Eye (tissue), 1 donor: ENCODE measurements at regions not wholly inside any gene's neighbourhood (a gene's known extent, or its start where the extent isn't known, plus 50 kb on each side); places are given as distances from the start of the nearest gene placed in this dataset.
A peak's percentile ranks its signal among the peaks of the same experiment; 100 is the strongest.

Source experiments
- DNase-seq: peaks from one replicate; pipeline ENCODE4 v3.0.0-alpha.2; 2015

DNA sequence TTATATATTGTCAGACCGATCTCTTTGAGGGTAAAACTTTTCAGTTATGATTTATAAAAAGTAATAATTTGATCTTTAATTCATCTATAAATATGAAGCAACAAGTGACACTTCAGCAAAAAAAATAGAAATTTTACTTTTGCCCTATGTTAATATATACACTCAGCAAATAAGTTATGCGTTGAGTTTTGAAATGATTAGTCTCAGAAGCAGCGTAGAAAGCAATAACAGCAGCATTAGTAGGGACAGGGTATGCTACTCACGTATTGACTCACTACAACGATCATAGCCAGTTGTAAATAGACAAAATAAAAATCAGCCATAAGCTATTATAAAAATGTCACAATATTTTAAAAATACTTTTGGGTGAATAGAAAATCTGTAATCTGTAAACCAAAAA is 1229.2 kb downstream of the ADGRL3 start:
- no peak for DNase-seq

DNA sequence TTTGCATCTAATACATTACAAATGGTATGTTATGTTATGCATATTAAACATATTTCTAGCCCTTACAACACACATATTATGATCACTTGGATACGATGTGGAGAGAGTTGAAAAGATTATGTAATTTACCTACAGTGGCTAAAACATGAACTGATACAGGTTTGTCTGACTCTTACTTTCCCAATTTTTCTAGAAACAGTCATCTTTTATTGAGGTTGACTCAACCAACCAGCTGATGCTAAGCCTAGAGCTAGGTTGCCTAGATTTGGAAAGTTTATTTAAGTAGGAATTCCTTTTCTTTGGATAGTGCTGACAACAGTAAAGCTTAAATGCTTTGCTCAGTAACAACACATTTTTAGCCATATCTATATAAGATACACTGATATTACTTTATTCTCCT is 1215.1 kb downstream of the ADGRL3 start:
- no peak for DNase-seq

DNA sequence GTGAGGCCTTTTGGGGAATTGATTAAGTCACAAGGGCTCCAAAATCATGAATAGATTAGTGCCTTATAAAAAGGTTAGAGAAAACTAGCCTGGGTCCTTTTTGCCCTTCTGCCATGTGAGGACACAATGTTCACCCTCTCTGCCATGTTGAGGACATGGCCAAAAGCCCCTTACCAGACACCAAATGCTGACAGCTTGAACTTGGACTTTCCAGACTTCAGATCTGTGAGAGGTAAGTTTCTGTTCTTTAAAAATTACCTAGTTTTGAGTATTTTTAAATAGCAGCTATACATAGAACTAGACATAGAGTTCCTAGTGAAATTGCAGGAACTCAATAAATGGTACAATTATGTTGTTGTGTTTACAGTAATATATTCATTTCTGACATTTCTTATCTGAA is 1214.4 kb downstream of the ADGRL3 start:
- DNase-seq, result no peak

DNA sequence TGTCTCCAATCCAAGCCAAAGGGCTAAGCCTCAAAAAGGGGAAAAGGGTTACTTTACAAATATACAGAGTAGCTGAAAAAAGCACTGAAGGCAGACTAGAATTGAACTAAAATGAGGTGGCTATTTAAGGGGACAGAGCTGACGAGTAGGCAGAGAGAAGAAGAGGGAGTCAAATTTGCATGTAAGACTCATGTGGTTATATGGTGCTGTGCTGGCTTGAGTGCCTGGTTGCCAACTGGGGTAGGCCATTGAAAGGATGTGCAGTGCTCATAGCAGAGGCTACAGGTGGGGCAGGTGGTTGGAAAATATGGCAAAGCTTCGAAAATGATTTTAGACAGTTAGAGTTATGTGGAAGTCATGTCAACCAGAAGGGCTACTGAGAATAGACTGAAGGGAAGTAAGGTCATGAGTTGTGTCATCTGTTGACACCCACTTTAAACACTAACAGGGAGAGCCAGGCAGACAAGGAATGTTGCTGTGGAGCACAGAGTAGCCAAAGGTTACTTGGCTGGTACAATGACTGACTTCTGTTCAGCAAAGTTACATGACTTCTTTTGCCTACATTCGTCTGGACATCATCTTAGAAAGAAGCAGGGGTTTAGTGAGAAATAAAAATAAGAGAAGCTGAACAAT is 1210.4 kb downstream of the ADGRL3 start:
- DNase-seq, result no peak

DNA sequence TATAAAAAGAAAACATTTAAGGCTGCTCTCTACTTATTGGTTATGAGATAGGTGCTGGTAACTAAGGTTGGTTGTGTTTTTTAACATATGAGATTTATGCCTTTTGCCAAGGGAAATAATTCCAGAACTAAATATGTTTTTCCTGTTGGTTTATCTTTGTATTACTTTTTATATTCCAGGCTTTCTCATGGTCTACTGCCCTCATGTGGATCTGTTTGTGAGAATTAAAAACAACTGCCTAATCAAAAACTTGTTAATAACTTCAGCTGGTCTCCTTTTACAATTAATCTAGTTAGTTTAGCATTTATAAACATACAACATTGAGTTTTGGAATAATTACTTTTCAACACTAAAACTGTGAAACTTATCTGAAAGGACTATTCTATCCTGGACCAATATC is 1208.3 kb downstream of the ADGRL3 start:
- DNase-seq, result peak; percentile 22

DNA sequence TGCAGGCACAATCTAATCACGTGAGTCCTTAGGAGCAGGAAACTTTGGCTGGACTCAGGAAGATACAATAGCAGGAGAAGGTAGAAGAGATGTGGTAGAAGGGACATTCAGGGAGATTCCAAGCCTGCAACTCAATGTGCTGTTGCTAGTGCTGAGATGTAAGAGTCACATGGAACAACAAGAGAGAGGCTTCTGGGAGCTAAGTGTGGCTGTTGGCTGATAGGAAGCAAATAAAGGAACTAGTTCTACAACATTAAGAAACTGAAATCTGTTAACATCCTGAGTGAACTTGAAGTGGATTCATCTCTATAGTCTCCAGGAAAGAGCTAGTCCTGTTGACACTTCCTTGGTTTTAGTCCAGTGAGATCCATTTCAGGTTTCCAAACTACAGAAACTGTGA is 1207.4 kb downstream of the ADGRL3 start:
- no peak for DNase-seq

DNA sequence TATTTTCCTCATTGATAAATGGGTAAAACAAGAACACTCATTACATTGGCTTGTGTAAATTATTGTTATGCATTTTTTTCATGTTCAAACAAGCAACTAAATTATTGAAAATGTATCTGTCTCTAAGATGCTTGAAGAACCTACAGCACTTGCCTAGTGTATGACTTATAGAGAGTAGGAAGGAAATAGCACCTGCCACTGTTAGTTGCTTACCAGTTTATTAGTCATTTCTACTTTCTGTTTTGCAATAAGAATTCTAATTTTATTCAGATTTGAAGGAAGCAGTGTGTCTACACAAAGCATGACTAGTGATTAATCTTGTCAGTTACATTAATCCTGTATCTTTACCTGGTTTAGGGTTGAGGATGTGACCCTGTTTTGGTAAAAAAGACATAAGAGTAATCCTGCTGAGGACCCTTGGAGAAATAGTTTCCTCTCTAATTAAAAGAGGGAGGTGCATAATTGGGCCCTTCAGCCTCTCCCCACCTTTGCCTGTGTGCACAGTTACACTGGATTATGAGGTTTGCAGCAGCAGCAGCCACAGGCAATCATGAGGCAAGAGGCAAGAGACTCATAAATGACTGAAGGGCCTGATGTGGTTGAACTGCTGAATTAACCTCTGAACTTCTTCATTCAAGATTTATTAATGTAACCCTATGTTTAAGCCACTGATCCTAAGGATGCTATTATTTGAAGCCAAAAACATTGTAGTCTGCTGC is 1202.1 kb downstream of the ADGRL3 start:
- DNase-seq, result no peak

DNA sequence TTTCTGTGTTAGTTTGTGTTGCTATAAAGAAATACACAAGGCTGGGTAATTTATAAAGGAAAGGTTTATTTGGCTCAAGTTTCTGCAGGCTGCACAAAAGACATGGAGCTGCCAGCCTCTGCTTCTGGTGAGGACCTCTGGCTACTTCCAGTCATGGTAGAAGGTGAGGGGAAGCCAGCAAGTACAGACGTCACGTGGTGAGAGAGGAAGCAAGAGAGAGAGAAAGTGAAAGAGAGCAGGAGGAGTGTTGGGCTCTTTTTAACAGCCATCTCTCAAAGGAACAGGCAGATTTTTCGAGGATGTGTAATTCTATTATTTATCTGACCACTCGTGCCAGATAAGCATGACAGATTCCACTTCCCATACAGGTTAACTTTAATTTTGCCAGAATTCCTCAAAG is 1199.1 kb downstream of the ADGRL3 start:
- no peak for DNase-seq

DNA sequence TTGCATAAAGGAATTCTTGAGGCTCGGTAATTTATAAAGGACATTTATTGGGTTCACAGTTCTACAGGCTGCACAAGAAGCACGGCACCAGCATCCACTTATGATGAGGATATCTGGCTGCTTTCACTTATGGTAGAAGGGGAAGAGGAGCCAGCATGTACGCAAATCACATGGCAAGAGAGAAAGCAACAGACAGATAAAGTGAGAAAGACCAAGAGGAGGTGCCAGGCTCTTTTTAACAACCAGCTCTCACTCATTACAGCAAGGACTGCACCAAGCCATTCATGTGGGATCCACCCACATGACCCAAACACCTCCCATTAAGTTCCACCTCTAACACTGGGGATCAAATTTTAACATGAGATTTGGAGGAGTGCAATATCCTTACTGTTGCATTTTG is 1198.2 kb downstream of the ADGRL3 start:
- no peak for DNase-seq

DNA sequence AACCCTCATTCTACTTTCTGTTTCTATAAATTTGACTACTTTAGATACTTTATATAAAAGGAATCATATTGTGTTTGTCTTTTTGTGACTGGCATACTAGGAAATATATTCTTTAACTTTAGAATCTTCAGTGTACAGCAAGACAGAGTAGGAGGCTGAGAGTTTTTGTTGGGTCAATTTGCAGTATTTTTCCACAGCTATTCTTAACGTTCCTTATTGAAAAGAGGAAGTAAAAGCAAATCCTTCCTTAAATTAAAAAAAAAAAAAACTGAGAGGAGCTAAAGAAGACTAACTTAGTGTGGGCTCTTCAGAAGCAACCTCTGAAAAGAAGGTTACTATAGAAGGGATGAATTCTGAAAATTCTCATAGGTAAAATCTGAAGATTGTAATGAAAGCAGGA is 1194.6 kb downstream of the ADGRL3 start:
- DNase-seq, result no peak

DNA sequence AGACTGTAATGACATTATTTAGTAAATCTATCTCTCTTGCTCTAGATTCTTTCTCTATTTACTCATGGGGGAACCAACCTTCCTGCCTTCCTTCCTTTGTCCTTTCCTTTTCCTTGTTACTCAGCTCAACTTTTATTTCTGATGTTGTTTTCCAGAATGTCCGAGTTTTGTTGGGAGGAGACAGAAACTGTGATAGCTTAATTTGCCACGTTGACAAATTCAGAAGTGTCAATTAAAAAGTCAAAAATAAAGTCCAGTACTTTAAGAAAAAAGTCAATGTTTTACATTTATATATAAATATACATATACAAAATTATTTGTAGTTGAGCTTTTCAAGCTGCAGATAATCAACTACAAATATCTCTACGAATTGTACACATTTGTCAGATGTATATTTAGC is 1187.7 kb downstream of the ADGRL3 start:
- DNase-seq, result no peak

DNA sequence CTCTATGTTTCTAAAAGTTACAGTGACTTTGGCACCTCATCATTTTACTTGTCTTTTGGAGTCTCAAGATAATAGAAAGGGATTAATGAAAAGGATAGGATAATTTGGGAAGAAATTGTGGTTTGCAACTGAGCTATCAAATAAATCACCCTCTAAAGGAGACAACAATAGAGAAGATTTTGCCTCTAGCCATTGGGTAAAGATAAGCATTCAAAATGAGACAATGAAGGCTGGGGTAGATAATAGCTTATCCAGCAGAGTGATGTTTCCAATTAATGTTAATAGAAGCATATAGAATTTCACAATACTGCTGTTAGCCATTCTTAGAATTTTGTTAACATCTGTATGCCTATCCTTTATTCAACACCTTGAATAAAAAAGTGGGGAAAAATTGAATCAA is 1177.6 kb downstream of the ADGRL3 start:
- no peak for DNase-seq

DNA sequence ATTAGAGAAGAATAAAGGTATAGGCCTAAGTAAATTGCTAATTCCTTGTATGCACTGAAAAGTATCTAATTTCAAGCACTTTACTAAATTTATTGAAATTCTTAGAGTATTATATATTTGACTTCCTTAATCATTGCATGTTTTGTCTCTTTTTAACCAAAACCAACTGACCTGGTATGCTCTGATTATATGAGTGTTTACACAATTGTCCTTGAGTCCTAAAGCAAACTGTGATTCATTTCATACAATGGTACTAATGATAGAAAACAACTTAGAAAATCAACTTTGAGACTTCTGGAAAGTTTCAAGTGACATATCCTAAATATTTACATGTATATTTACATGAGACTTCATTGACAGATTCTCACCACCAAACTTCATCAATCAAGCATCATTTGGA is 1177.1 kb downstream of the ADGRL3 start:
- no peak for DNase-seq

DNA sequence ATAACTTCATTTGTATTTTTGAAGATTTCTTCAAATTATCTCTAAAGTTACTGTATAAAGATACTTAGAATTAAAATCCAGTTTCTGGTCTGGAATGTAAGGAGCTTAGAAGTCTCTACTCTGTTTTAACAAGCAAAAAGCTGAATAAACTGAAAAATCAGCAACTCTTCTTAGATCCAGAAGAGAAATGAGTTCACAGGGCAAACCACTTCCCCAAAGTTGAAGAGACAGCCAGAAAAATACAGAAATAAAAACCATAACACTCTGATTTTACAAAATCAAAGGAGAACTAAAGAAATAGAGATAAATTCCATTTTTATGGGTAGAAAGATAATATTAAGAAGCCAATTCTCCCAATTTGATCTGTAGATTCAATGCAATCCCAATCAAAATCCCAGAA is 1166.8 kb downstream of the ADGRL3 start:
- no peak for DNase-seq

DNA sequence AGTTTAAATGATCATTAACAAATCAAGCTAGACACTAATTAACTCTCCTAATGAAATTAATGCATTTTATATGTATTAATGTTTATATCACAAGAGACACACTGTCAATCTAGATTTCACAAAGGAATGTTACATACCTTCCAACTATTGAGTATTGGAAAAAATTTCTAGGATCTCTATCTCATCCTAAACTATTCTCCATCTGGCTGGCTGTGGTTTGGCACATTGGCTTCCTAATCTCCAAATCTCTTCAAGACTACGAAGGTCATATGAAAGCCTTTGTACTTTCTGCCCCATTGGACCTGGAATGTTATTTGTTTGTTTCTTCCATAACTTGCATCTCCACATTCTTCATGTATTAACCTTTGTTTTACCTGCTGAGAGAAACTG is 1160.0 kb downstream of the ADGRL3 start:
- DNase-seq, result peak; percentile 2

DNA sequence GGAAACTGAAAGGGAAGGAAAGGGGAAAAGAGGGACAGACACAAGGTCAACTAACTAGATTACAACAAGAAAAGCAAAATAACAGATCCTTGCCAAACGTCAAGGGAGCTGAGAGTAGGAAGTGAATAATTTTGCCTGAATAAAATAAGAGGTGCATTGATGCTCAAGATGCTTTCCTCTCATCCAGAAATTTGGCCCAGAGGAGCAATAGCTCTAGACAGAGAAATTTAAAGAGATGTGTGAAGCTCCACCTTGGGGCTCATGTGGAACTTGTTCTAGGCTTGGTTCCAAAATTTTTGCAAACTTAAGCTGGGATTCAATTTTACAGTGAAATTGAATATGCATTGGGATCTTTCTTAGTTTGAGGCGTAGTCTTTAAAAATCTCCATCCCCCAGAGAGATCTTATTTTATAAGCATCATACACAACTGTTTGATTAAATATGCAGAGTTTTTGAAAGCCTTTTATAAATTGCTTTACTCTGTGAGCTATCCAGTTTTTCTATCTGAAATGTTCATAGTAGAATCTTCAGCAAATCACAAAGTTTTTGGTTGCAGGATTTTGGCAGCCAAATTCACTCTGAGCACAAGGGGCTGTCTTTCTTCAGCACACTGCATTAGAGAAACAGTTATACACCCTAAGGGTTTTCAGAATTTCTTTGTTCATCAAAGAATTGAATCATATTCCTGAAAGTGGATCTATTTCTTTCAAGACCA is 1159.5 kb downstream of the ADGRL3 start:
- peak; percentile 34 for DNase-seq

DNA sequence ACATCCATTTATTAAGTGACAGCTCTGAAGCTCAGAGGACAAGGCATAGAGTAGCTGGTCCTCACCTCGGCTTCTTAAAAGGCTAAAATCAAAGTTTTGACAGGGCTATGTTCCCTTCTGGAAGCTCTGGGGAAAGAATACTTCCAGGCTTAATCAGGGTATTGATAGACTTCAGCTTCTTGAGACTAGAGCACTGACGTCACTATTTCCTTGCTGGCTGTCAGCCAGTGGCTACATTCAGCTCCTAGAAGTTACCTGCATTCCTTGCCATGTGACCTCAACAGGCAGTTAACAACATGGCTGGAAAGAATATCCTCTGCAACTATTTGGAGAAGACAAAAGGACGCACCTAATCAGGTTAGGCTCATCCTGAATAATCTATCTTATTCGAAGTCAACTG is 1144.8 kb downstream of the ADGRL3 start:
- no peak for DNase-seq

DNA sequence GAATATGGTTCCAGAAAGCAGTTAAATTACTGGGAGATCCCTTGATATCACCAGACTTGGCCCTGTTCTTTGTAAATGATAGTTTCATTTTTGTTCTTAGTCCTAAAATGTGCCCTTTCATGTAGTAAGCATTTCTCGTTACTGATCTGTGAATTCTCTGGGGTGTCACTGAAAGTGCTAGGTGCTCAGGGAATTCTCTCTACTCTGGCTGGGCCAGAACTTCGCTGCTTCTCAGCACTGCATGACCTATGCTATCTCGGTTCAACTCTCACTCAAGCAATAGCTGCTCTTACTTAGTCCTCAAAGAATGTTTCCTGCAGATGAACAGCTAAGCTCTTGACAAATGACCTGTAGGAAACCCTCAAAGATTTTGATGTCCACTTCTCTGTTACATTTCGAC is 1144.3 kb downstream of the ADGRL3 start:
- DNase-seq, result no peak

DNA sequence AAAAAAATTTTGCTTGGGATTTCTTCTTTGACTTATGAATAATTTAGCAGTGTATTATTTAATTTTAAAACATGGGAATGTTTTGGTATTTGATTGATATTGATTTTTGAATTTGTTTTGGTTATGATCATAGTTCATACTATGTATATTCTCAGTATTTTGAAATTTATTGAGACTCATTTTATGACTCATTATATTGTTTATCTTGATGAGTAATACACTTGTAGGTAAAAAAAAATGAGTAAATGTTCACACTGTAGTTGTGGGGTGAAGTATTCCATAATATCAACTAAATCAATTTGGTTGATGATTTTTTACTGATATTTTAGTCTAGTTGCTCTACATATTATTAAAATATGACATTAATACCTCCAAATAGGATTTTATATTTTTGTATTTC is 1142.2 kb downstream of the ADGRL3 start:
- DNase-seq, result no peak

DNA sequence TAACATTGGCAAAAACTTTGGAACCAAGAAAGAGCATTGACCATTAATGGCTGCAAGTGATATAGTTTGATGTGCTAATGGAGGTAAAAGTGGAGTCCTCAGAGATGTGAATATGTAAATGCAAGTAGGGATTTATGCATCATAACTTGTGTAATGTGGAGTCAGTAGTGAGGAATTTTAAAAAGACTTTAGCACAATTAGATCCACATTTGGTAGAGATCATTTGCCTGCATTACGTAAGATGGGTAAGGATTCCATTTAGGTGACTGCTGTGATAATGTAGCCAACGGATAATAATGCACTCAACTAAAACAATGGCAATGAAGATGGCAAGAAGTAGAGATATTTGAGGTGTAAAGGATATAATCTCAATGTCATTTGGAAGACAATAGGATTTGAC is 1128.4 kb downstream of the ADGRL3 start:
- no peak for DNase-seq

DNA sequence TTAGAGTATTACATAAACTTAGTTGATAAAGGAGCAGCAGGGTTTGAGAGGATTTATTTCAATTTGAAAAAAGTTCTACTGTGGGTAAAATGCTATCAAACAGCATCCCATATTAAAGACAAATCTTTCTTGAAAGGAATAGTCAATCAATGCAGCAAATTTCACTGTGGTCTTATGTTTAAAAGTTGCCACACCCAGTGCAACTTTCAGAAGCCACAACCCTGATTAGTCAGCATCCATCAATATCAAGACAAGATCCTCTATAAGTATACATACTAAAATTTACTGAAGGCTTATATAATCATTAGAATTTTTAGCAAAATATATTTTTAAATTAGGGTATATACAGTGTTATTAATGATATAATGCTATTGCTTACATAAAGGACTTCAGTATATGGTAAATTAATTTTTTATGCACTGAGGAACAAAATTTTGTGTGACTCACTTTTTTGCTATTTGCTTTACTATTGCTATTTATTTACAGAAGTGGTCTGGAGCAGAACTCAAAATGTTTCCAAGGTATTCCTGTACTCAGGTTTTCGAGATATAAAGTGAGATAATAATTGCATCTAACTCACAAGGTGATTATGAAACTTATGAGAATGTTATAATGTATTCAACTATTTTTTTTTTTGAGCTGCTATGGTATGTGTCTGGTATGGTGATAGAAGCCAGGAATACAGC is 1127.6 kb downstream of the ADGRL3 start:
- no peak for DNase-seq

DNA sequence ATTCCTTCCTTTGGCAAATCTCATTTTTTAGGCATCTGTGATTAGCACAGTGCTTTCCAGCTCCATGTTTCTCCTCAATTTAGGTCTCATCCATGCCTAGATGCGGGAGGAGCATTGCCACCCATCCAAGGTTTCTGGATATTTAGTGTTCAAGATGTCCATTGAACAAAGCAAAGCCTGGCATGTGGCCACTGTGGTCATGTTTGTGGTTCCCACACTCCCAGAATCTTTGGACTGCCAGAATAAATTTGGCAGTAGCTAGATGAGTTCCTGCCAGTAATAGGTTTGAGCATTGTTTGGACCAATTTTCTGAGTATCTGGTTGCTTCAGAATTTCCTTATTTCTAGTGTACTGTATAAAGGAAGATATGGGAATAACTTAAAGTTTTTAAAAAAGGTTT is 1124.1 kb downstream of the ADGRL3 start:
- DNase-seq, result peak; percentile 11

DNA sequence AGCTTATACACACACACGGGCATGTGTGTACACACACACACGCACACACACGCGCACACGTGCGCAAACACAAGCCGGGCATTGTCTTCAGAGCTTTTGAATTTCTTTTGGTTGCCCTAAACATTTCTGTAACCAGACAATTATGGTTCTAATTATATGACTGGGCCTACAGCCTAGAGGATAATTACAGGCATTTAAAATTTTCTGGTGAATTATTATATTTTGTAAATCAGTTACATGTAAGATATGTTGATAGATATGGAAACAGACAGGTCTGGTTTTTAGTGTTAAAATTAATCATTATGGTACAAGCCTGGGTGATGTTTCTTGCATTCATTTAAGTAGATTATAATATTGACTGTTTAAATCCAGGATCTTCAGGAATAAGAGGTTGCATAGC is 1120.5 kb downstream of the ADGRL3 start:
- DNase-seq, result no peak

DNA sequence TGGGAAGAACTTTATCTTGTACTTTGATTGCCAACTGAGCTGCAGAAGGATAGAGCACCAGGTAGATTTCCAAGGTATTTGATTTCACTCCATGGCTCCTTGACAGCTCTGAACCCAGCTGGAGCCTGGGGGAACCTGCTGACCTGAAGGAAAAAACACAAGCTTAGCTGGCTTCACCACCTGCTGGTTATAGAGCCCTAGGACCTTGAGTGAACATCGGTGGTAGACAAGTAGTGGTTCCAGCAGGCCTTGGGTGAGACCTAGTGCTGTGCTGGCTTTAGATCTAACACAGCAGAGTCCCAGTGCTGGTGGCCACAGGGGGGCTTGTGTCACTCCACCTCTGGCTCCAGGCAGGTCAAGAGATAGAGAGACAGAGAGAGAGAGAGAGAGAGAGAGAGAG is 1102.6 kb downstream of the ADGRL3 start:
- DNase-seq, result no peak
